GM19043 (cell line): ENCODE measurements at regions not wholly inside any gene's neighbourhood (a gene's known extent, or its start where the extent isn't known, plus 50 kb on each side); places are given as distances from the start of the nearest gene placed in this dataset.

Experiments used
- ATAC-seq: cut with Tn5 transposase; IDR thresholded peaks from one replicate; pipeline ENCODE4 v1.9.1; 2021; ENCODE audit warnings: low read depth; ENCODE audit not compliant: unreplicated experiment

DNA sequence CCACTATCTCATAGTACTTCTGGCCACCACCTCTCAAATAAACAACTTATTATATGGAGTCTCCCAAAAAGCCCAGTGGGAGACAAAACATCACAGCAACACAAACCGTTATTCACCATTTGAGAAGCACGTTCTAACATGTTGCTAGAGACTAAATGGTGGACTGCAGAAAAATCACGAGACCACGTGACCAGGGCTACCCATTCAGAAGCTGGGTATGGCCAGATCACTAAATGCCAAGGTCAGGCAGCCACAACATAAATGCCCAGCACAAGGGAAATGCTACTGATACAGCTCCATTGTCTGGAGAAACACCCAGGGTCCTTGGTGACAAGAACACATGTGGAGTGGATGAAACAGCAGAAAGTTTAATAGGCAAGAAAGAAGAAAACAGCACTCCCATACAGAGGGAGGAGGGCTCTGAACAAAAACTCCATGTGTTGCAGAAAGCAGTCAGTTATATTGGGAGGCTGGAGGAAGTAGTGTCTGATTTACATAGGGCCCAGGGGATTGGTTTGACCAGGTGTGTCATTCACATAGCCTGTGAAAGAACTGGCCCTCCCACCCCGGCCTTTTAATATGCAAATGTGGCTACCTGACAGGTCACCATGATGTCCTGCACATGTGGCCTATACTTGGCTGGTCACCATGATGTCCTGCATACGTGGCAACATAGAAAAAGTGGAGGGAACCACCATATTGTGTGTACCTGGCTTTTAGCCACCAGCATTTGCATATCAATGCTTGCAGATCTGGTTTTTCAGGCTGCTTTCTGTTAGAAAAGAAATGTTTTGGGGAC lies 97.2 kb downstream of the TRIM36 start:
- no peak for ATAC-seq

DNA sequence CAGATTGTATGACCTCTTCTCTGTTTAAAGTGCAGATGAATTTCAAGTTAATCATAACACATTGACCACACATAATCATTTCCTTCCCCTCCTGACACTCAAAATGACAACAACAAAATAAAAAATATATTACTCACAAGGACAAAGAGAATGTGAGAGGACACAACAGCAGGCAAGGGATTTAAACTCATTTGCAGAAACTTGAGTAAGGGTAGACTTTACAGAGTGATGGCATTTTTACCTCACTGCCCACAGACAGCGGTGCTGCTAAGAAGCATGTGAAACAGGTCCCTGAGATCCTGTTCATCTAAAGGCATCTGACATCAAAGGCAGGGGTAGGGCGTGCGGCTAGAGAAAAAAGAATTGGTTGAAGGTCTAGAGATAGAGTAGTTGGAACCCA lies 99.0 kb downstream of the TRIM36 start:
- ATAC-seq = no peak

DNA sequence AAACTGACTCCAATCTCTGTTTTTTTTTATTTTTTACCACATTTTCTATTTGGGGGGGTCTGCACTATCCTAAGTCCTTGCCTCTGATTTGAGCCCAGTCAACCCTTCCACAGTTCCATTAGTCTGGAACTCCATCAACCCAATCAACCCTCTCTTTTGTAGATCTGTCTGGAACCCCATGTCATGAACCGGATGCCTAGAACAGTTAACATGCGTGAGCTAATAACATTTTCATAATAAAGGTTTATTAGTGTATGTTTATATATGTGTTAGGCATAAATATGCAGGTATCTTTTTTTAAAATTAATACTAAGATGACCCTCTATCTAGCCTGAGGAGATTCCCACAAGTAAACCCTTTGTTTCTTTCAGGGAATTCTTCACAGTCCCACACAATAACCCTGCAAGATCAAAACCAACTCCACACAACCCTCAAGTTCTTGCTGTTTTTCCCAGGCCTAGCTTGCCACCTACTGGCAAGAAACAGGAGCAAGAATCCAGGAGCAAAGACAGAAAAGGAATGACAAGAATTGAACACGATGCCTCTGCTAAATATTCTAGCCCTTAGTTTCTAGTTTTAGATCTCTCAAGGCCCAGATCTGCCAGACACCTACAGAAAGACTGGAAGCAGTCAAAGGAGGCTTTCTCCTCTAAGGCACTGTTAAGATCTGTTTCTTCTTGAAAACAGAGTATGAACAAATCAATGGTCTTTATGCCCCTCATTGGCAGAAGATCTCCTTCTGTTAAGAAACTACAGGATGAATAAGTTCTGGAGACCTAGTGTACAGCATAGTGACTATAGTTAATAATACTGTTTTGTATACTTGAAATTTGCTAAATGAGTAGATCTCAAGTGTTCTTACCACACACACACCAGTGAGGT lies 100.4 kb downstream of the TRIM36 start:
- peak; percentile 38 for ATAC-seq

DNA sequence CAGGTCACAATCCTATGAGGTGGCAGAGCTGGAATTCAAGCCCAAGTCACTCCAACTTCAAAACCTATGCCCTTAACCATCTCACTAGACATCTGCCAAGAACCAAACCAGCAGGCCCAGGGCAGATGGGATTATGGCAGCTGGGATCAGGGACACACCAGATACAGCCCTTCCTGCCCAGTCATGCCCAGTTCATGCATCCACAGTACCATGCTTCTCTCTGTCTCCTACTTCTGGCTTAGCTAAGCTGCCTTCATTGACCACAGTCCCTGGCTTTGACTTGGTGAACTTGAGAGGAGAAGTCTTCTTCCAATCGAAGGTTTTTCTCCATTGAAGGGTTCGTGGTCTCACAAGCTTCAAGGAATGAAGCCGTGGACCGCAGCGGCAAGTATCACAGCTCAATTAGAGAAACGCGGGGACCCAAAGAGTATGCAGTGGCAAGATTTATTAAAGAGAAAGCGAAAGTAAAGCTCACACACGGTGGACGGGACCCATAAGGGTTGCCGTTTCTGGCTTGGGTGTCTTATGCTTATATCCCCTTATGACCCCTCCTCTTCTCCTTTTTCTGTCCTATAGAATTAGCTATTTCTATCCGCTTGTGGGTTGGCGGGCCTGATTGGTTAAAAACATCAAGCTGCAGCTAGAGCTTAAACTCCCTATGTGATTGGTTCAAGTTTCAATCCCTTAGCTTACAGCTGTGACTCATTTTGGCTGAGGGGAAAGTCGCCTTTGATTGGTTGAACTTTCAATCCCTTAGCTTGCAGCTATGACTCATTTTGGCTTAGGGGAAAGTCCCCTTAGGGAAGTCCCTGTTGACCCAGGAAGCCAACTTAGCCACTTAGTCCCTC lies 101.2 kb downstream of the TRIM36 start:
- peak; percentile 62 for ATAC-seq

DNA sequence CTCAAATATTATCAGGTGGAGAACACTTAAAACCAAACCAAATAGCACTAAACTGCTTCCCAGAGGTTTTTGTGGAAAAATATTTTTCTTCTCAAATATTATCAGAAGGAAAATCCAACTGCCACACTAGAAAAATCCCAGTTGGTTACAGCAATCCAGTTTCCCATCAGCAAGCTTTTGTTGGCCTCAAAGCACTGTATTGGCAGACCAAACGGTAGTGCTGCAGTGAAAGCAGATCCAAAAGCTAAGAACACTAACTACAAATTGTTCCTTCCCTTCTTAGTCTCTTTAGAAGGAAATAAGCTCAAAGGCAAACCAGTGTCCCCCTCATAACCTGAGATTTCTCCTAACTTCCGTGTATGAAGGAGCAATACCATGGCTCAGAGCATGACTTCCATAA lies 105.3 kb downstream of the TRIM36 start:
- ATAC-seq = no peak

DNA sequence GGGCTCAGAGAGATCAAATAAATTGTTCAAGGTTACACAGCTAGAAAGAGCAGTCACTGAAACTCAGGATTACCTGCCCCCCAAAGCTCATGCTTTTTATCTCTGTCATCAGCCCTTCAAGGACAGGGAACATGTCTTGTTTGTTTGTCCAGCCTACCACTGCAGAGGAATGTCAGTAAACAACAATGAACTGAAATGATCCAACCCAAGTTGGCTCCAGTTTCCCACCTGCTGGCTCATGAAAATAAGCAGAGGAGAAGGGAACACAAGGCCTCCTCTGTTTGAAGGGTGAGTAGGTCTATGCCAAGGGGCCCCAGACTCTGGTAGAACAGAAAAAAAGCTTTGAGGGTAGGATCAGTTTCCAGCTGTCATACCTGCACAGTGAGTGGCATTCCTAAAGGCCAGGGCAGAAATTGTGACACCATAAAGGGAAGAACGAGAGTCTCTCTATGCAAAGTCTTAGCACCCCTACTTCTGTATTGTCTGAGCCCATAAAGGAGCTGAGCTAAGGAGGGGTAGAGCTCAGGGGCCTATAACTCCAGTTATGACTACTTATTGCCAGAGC lies 115.2 kb downstream of the TRIM36 start:
- no peak for ATAC-seq

DNA sequence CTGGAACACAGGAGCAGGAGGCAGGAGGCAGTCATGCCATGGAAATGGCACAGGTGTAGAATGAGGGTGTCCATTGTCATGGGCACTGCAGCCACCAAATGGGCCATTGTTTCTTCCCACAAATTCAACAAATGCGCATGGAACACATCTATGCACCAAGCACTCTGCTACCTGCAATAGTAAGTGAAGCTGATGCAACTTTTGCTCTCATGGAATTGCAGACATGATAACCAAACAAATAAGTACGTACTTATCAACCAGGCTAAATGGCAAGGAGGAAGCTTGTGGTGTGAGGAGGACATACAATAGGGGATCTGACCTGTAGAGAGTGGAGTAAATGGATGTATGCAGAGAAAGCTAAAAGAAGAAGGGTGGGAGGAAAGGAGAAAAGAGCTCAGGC lies 116.8 kb downstream of the TRIM36 start:
- ATAC-seq = no peak

DNA sequence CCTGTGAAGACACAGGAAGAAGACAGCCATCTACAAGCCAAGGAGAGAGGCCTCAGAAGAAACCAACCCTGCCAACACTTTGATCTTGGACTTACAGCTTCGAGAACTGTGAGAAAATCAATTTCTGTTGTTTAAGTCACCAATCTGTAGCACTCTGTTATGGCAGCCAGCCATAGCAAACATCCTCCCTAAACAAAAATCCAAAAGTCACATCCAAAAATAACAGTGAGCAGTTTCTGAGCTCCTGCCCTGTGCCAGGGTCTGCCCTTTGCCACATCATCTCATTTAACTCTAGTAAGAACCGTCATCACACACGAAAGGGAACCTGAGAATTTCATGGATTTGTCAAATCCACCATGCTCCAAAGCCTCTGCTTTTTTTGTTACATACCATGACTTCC lies 118.8 kb downstream of the TRIM36 start:
- ATAC-seq = no peak

DNA sequence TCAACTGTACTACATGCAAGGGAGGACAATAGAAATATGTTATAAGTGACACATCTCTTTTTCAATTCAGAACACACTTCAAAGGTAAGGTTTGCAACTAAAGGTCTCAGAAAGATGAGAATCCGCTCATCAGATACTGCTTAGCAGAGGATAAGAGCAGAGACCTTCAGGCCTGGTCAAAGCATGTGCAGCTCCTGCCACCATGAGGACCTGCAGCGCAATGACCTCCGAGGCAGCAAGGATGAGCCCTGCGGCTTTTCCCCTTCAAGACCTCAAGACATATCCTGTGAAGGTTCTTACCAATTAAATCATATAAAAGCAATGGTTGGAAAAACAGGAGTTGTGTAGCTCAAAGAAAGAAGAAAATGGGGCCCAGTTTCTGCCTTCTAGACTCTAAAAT lies 135.8 kb downstream of the TRIM36 start:
- ATAC-seq = no peak

DNA sequence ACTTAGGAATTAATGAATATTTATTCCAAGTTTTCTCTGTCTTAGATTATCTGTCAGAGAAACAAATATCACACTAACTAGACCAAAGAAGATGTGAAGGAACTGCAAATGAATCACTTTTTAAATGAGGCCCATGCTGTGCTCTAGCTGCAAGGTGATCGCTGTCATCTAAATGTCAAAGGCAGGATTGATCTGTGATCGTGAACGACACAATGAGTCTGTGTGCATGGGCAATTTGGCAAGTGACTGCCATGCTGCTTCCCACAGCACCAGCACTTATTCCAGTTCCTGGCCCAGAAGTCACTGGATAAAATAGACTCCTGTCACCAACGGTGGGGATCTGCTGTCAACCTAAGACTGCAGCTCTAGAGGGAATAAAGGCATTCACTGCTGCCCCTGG lies 141.2 kb downstream of the TRIM36 start:
- ATAC-seq = no peak

DNA sequence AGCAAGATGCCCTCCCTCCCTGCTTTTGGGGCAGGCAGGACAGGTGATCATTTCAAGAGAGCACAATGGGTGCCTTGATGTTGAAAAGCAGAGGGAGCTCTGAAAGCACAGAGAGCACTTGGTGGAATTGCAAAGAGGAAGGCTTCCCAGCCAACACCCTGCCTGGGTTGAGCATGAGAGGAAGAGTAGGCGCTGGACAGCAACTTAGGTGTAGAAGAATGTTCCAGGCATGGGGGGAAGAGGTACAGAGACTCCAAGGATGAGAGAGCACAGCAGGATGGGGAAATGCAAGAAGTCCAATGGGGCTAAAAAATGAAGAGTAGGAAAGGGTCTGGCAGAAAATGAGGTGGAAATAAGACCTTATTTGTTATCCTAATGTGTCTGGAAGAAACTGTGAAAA lies 144.8 kb downstream of the TRIM36 start:
- no peak for ATAC-seq

DNA sequence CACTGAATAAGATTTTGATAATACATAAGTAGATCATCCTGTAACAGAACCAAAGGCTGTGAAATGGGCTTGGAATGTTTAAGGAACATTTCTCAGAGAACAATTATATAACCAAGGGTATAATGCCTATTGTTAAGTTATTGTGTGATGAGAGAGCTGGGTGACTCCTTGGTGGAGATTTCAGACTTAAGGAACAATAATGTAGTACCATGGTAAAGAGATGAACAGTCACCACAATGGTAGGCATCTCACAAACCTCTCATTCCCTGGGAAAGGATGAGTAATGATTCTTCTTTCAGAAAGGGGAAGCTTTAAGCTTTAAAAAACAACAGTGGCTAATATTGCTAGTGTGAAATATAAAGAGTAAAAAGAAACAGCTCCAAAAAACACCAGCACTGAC lies 147.4 kb downstream of the TRIM36 start:
- ATAC-seq = no peak

DNA sequence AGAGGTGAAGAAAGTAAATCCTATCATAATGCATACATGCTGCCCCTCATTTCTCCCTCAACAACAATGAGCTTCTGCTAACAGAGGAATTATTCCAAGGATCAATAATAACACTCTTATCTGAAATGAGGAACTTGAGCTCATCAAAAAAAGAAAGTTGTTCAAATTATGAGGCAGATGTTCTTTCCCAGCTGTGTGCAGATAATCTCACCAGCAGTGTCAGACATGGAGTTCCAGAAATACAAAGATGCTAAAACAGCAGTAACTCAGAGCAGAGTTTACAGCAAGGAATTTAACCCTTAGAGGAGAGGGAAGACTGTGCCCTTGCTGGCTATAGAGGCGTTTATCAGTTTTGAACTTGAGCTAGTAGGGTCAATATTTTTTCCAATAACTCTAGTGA lies 153.1 kb downstream of the TRIM36 start:
- ATAC-seq = no peak

DNA sequence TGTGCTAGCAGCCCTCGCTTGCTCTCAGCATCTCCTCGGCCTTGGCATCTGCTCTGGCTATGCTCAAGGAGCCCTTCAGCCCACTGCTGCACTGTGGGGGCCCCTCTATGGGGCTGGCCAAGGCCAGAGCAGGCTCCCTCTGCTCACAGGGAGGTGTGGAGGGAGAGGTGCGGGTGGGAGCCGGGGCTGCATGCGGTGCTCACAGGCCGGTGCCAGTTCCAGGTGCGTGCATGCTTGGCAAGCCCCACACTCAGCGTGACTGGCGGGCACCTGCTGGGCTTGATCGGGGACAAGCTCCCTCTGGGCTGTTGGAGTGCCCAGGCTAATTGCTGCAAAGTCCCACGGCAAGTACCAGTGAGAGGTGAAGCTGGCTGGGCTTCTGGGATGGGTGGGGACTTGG lies 170.5 kb downstream of the TRIM36 start:
- ATAC-seq = no peak

DNA sequence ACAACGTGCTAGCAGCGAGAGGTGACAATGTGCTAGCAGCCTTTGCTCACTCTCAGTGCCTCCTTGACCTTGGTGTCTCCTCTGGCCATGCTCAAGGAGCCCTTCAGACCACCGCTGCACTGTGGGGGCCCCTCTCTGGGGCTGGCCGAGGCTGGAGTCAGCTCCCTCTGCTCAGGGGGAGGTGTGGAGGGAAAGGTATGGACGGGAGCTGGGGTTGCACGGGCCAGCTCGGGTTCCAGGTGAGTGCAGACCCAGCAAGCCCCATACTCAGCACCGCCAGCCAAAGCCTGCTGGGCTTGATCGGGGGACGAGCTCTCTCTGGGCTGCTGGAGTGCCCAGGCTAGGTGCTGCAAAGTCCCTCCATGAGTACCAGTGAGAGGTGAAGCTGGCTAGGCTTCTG lies 180.2 kb downstream of the TRIM36 start:
- ATAC-seq = no peak

DNA sequence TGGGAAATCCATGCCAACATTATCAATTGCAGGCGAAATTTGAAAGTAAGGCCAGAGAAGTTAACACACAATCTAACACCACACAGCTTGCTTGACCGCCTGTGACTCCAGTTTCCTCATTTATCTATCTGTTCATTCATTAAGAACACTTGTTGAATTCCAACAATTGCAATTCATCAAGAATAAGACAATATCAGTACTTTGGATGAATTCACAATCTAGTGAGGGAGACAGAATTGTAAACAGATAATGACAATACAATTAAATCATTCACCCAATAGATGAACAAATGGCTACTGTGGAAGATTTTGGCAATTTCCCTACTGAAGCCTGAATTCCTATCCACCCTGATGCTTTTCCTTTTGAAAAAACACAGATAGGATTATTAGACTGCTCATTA lies 181.6 kb downstream of the TRIM36 start:
- no peak for ATAC-seq

DNA sequence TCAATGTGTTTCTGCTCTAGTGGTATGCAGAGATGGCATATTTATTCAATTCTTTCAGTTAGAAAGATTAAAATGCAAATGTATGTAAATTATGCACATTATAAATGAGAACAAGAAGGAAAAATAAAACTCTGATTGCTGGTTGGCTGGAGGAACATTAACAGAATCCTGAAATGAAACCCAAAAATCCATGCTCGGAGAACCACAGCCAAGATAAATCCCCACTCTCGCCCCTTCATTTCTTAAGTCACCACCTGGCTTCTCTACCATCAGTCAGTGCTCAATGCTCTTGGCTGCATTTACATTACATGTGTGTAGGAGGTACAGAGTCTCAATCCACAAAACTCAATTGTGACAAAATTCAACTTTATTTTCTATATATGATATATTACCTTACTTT lies 184.9 kb downstream of the TRIM36 start:
- no peak for ATAC-seq

DNA sequence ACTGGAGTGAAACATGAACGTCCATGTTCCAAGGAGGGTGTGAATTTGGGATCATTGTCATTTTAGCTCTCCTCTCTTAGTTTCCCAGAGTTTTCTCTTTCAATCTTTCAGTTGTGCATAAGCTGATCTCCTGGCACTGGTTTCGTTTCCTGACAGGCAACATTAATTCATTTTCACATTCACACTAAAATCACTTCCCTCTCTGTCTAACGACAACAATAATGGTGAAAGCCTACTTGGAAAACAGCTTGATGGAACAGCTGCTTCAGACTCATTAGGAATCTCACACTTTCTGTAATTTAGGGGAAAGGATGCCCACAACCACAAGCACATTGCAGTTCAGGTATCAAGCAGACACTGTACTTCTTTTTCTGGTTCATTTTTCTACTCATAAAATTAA lies 188.6 kb downstream of the TRIM36 start:
- no peak for ATAC-seq

DNA sequence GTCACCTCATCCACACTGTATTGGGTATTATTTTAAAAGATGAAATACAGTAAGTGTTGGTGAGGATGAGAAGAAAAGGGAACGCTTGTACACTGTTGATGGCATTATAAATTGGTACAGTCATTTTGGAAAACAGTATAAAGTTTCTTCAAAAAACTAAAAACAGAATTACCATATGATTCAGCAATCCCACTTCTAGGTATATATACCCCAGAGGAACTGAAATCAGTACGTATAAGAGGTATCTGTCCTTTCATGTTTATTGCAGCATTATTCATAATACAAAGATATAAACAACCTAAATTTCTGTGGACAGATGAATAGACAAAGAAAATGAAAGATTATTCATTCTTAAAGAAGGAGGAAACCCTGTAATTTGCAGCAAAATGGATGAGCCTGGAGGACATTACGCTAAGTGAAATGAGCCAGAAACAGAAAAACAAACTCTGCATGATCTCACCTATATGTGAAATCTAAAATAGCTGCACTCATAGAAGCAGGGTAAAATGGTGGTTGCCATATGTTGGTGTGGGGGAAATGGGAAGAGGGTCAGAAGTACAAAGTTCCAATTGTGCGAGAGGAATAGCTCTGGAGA lies 191.6 kb downstream of the TRIM36 start:
- no peak for ATAC-seq

DNA sequence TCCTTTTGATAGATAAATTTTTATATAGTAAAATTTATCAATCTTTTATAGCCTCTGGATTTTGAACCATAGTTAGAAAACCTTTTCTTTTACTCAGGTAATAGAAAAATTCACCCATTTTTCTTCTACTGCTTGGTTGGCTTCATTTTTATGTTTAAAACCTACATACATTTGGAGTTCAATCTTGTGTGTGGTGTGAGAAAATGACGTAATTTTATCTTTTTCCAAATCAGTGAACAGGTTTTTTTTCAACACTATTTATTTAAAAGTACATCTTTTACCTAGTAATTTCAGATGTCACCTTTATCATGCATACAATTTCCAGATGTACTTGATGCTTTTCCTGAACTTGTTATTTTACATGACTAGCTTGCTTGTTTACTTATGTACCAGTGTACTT lies 200.2 kb downstream of the TRIM36 start:
- no peak for ATAC-seq
